DMS114 treated with DMSO at 0.1 percent for 48 hours (cell line): ENCODE measurements at regions not wholly inside any gene's neighbourhood (a gene's known extent, or its start where the extent isn't known, plus 50 kb on each side); places are given as distances from the start of the nearest gene placed in this dataset.

Source experiments
- DNase-seq: peaks from one replicate; lab custom pipeline; 2025; ENCODE audit not compliant: unreplicated experiment; lab: John Stamatoyannopoulos, UW

DNA sequence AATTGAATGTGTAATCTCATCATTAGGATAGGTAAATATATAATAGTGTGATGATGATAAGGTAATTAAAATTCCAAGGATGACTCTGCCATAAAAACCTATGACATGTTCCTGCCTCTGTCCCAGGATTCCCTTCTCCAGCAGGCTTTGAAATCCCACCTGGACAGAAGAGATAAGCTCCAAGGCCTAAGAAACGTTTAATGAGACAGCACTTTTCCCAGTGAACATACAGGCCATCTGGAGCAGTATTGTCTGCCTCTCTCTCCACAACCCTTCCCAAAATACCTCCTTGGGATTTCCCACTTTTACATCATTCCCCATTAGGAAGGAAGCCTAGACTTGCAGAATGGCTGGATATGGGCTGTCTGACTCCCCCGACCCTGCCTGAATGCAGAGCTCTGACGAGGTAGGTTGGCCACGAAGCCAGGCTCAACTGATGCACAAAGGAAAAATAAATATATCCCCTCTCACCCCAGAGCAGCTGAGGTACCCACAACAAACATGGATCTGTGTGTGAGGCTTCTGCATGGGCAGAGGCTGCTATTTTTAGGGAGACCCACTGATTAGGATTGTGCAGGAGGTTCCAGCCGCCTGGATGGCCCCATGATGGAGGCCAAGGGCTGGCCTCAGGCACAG, 71.0 kb downstream of the TMPRSS5 start:
- DNase-seq = no peak

DNA sequence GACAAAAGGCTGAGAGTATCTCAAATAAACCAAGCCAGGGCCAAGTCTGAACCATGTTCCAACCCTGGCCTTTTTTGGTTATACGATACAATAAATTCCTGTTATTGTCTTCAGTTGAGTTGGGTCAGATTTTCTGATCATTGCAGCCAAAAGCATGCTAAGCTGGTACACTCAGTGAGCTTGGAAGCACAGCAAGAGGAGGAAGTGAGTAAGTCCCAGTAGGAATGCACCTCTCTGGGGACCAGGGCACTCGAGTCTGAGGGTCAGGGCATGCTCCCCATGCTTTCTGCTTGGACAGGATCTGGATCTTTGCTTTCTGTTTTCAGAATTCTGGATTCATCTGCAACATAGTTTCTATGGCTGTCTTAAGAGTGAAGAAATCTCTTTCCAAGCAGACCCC, 73.1 kb downstream of the TMPRSS5 start:
- DNase-seq = no peak

DNA sequence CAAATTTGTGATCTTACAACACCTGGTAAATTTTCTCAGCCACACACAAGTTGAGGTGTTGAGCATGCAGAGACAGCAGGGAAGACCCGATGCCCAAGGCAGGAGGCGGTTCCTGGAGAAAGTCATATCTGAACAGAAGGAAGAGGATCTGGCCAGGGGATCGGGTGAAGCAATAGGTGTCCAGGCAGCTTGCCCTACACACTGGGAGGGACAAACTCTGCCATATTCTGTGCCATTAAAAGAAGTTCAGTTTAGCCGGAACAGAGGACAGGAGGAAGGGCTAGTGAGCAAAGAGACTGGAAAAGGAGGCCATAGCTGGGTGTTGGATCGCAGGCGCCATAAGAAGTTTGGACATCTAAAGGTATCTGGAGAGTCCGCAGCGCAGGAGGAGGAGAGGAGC, 76.5 kb downstream of the TMPRSS5 start:
- no peak for DNase-seq

DNA sequence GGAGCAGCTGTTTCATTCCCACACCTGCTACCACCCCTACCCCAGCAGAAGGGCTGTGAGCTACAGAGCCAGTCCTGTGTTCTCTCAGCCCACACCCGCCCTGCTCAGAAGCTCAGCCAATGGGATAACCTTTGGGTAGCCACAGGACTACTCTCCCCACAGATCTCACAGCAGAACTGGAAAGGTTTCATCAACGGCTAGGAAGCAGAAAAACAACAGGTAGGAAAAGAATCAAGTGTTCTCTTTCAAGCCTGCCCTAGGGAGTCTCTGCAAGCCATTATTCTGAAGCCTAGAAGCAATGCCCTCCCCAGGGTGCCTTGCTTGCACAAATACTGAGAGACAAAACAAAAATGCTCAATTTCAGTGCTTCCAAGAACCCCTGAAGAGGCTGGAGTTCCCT, 77.2 kb downstream of the TMPRSS5 start:
- DNase-seq = no peak

DNA sequence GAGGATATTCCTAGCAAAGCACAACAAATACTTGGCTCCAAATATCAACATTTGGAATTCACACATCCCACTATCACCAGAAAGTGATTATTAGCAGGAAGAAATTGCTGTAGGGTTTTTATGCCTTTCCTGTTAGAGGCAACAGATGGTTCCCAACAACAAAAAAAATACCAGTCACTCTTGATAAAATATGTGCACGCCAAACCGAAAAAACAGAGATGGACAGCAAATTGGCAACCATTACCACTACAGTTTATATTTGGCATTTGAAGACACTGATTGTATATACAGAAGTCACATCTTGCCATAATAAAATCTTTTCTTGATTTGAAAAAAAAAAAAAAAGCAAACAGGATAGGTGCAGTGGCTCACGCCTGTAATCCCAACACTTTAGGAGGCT, 78.2 kb downstream of the TMPRSS5 start:
- DNase-seq = no peak

DNA sequence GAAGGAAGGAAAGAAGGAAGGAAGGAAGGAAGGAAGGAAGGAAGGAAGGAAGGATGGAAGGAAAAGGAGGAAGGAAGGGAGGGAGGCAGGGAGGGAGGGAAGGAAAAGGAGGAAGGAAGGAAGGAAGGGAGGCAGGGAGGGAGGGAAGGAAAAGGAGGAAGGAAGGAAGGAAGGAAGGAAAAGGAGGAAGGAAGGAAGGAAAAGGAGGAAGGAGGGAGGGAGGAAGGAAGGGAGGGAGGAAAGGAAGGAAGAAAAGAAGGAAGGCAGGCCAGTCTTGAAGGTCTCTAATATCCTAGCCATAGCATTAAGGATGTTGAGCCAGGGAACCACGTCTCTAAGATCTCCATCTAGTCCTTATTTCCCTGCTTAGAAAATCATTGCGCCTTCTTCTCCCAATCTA, 78.8 kb downstream of the TMPRSS5 start:
- DNase-seq = no peak

- no peak for DNase-seq
Observed at GRCh38 chr11:113626736-113627135, 79.4 kb downstream of the TMPRSS5 start.

GRCh38 chr11:113623114-113623513, 83.0 kb downstream of the TMPRSS5 start:
- no peak for DNase-seq

- no peak for DNase-seq
Observed at GRCh38 chr11:113618360-113618759, 87.7 kb downstream of the TMPRSS5 start.

DNA sequence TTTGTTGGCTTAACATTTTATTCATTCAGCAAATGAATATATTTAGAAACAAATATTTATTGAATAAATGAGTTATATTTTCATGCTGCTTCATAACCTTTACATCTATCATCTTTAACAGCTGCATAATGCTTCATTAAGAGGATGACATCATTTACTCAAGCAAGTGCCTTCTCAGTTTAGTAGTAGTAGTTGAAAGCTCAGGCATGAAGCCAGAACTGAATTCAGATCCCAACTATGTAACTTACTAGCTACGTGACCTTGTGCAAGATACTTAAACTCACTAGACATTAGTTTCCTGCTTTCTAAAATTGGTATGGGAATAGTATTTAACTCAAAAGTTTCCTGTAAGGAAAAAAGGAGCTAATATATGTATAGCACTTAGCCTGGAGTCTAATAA, 90.3 kb downstream of the TMPRSS5 start:
- no peak for DNase-seq

DNA sequence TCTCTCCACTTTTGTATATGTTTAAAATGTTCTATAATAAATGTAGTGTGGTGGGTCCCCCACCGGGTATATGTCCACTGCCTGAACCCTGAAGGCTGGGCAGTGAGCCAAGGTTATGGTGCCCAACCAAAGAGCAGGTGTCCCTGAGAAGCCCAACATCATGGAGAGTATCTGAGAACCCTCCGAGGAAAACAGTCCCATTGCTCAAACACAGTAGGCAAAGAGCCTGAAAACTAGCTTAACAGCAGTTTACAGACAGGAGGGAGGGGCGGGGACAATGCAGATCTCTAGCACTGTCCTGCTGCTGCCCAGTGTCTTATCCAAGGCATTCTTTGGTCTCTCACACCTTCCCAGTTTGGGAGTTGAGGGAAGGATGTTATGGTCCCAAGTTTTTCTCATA, 91.0 kb downstream of the TMPRSS5 start:
- DNase-seq = no peak

DNA sequence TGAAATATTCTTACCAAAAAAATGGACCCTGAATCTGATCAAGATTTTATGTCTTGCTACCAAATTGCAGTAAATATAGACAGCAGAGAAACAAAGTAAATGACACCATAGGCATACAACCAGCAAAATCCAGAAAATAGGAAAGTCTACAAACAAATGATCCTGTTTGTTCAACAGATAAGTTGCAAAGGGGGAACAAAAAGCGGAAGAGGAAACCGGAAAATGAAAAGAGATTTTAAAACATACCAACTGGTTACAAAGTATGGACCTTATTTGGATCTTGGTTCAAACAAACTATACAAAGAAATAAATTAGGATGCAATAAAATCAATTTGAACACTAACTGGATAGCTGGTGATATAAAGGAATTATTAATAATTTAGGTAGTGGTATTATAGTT, 92.0 kb downstream of the TMPRSS5 start:
- no peak for DNase-seq

DNA sequence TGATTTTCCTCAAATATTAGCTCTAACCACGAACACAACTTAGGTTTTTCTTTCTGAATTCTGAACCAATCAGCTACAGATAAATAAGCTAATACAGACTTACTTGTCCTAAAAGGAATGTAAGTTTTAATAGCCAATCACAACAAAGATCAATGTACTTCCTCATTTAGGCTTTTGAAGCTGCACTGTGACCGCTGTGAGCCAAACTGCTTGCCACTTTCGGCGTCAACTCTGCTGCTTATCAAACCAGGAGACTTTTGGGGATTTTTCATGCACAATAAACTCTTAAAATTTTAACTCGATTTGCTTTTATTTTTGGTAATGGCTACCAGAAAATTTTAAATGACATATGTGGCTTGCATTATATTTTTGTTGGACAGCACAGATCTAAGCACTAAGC, 92.5 kb downstream of the TMPRSS5 start:
- no peak for DNase-seq

GRCh38 chr11:113604186-113604585, 101.9 kb downstream of the TMPRSS5 start:
- DNase-seq = no peak

GRCh38 chr11:113603277-113604059, 102.6 kb downstream of the TMPRSS5 start:
- no peak for DNase-seq

DNA sequence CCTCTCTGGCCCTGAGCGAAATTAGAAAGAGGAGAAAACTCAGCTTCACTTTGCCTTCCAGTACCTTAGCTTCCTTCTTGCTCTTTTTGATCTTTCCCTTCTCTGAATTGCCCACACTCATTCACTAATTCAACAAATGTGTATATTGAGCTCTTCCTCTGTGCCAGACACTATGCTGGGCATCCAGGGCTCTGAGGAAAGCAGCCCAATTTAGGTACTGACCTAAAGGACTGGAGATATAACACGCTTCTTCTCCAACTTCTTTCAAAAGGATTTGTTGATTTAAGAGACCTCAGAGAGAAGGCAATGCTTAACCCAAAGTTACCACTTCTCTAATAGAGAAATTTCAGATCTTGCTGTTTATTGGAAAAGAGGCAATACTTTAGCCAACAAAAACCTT, 103.6 kb downstream of the TMPRSS5 start:
- no peak for DNase-seq

DNA sequence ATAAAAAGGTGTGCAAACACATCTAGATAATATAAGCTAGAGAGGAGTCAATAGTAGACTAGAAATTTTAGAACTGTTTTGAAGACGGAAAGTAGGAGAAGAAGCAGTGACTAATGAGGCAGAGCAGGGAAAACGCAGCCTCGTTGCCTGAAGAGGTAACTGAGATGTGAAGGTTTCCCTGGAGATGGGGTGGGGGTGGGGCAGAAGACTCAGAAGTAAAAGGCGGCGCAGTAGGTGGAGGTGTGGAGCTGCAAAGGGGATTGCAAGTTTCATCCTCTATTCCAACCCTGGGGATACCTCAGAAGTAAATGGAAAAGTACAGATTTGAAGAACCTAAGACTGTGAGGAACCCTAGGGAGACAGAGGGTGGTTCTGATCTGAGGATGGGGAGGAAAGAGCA, 109.5 kb downstream of the TMPRSS5 start:
- no peak for DNase-seq

GRCh38 chr11:113595810-113596594, 110.1 kb downstream of the TMPRSS5 start:
- DNase-seq = no peak

- no peak for DNase-seq
Observed at GRCh38 chr11:113593698-113594308, 112.3 kb downstream of the TMPRSS5 start.

DNA sequence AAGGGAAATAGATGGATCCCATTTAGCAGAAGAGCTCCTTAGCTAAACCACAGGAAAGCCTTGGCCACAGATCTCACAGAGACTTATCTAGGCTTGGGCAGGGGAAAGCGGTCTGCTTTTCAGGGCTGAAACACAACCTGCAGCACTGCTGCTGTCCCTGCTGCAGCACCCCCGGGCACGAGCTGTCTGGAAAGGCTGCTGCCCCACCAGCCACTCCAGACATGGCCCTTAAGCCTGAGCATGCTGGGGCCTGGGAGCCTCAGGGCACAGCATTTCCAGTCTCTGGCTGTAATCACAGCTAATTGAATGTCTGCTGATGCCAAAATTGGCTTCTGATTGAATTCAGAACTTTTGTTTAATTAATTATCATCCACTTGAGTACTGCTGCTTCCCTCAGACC, 115.0 kb downstream of the TMPRSS5 start:
- DNase-seq = no peak

DNA sequence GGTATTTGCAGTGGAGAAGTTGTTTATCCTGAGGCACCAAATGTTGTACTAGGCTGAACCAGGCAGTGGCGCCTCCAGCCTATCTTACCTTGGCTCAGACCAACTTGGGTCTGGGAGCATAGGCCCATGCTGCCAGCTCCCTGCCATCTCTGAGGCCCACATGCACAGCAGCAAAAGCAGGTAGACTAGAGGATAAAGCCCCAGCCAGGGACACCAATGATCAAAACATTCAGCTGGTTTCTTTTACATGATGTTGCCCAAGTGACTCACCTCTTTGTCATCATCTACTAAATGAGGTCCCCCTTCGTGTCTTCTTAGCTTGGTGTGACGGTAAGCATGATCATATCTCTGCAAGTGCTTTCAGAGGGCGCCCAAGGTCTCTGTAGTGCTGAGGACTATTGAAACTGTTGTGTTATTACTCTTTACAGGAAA, 112.1 kb upstream of the DRD2 start:
- no peak for DNase-seq

GRCh38 chr11:113584371-113584770, 109.2 kb upstream of the DRD2 start:
- no peak for DNase-seq
